Heart right ventricle (tissue), 16 donors: ENCODE measurements at regions not wholly inside any gene's neighbourhood (a gene's known extent, or its start where the extent isn't known, plus 50 kb on each side); places are given as distances from the start of the nearest gene placed in this dataset.

Source experiments
- ATAC-seq, 8 donors: fragments of 200-7000 bp; cut with Tn5 transposase; one replicate each; pipeline ENCODE4 v1.9.1; 2020; ENCODE audit warnings: mild to moderate bottlenecking in 8 of 8, moderate library complexity in 8 of 8, moderate number of reproducible peaks in 1 of 8
- DNase-seq, 2 donors: peaks; one replicate each; pipeline ENCODE4 v3.0.0-alpha.2; 2020
- H3K27ac ChIP-seq, 10 donors: fragments of 200-600 bp; sonication (generic) in 2 of 10; one replicate each; pipeline versions ENCODE4 v1.5.0 to v1.8.0; 2020 to 2022; ENCODE audit warnings: mild to moderate bottlenecking in 3 of 10
- H3K27me3 ChIP-seq, 7 donors: fragments of 200-600 bp; one replicate each; pipeline ENCODE4 v1.8.0; 2021 to 2022; ENCODE audit warnings: mild to moderate bottlenecking in 2 of 7
- H3K36me3 ChIP-seq, 9 donors: fragments of 200-600 bp; sonication (generic) in 1 of 9; one replicate each; pipeline versions ENCODE4 v1.5.0 to v1.8.0; 2020 to 2022; ENCODE audit warnings: mild to moderate bottlenecking in 2 of 9
- H3K4me1 ChIP-seq, 9 donors: fragments of 200-600 bp; sonication (generic) in 1 of 9; one replicate each; pipeline versions ENCODE4 v1.5.0 to v1.8.0; 2020 to 2022; ENCODE audit warnings: mild to moderate bottlenecking in 4 of 9
- H3K4me3 ChIP-seq, 10 donors: fragments of 200-600 bp; sonication (generic) in 2 of 10; one replicate each; pipeline versions ENCODE4 v1.5.0 to v1.8.0; 2020 to 2022; ENCODE audit warnings: mild to moderate bottlenecking in 7 of 10, moderate library complexity in 2 of 10
- H3K9me3 ChIP-seq, 11 donors: fragments of 200-600 bp in 10 of 11; sonication (generic) in 2 of 11; one replicate each; pipeline versions ENCODE4 v1.5.0 to v1.8.0; 2013 to 2022; ENCODE audit warnings: mild to moderate bottlenecking in 2 of 11, control low read depth in 1 of 11, moderate library complexity in 1 of 11
- CTCF ChIP-seq, 9 donors: fragments of 200-600 bp; sonication (generic) in 2 of 9; IDR thresholded peaks; one replicate each; pipeline versions ENCODE4 v1.5.0 to v1.8.0; 2021 to 2022; ENCODE audit warnings: antibody characterized with exemption in 9 of 9, mild to moderate bottlenecking in 5 of 9, moderate library complexity in 1 of 9
- WGBS, 2 donors: extraction: QIAGEN DNeasy Blood & Tissue Kit; methylation state at CpG; one replicate each; pipeline ENCODE4 v1.1.7; 2013; ENCODE audit warnings: inconsistent platforms in 1 of 2; 5-methylcytosine and 5-hydroxymethylcytosine counted together
- intact Hi-C, 10 donors: fragments of 100-400 bp; cut with DNase I; formaldehyde crosslinking; loops; one replicate each; pipeline versions ENCODE4 v1.11.1 to v1.14.2; 2022
- donor health status: Arrhythmogenic right ventricular cardiomyopathy.
- donor health status: ischemic (EF 13 %, LVEDD 7.1; RV severe dilation, severe dysfunction).
- donor health status: healthy with polysubstance abuse.
- donor health status: DM: no; HTN: yes; CAD: no.
- donor health status: DM: no; HTN: no; CAD: no.
- donor health status: ischemic (EF 25% LVEDD 6.9; RV normal size, moderate dysfunction).
- donor health status: ischemic (EF 25% LVEDD 5.7; RV mildly dilated, moderate dysfunction).
- donor health status: healthy.
- donor health status: DM: yes; HTN: yes; CAD: no.
- donor health status: Ischemic cardiomyopathy.
- donor health status: ischemic (EF 35%, LVEDD 5.7; RV mildly dilated, moderate dysfunction).
- donor health status: nonischemic (EF 11% LVEDD 7.7; RV severe dilation, severe dysfunction).
- donor health status: DM: yes; HTN: yes; CAD: no.
- donor health status: PGD.
- donor health status: ischemic (EF 29% LVEDD 5.4; RV normal size, mild dysfunction).
- donor health status: nonischemic (EF 23%, LVEDD 6.1; RV moderate dilation, normal function).

GRCh38 chr20:52008874-52009273 is 182.7 kb downstream of the ZFP64 start:
- intact Hi-C loops, result no loop called here
- peaks cover 0 to 20% (median 11%) of the 10 kb centered on the region in 11 donors for H3K9me3 ChIP-seq

DNA sequence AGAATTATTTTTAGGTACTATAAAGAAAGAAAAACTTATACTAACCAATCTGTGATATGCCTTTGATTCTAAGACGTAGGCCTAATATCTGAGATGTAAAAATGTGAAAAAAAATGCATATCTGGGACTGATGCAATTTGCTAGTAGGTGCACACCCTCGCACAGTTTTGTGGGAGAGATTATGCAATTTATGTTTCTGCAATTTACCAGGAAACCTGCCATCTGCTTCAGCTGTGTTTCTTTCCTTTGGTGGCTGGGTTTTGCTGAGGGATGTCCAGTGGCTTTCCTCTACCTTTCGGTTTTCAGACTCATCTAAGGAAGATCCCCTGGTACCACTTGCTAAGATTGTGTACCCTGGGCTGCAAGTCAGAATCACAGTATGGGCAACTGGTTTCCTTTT is 186.9 kb downstream of the ZFP64 start:
- H3K27ac ChIP-seq, result no peak overlapping the region
- no peaks in the 10 kb centered on the region for H3K9me3 ChIP-seq
- intact Hi-C loops, result no loop called here
- H3K36me3 ChIP-seq, result no peaks in the 10 kb centered on the region
- peaks cover 0 to 19% (median 0%) of the 10 kb centered on the region in 7 donors for H3K27me3 ChIP-seq
- TF ChIP-seq CTCF (IDR thresholded peaks at IDR 0.05), result no peak
- 63 to 65% methylated on average over 3 of the region's 3 CpGs for WGBS, 2 donors
- ATAC-seq (peak in 2 of 8 donors; percentile 25 to 39), DNase-seq (no peak)
- peaks cover 0 to 3% (median 0%) of the 10 kb centered on the region in 9 donors for H3K4me1 ChIP-seq
- no peak overlapping the region for H3K4me3 ChIP-seq

More at GRCh38 chr20:52008874-52009273, 182.7 kb downstream of the ZFP64 start:
- ATAC-seq, result no peak
- WGBS, 2 donors, result 91 to 94% methylated on average over 6 of the region's 6 CpGs
- H3K27me3 ChIP-seq, result peaks cover 0 to 4% (median 0%) of the 10 kb centered on the region in 7 donors
- no peak overlapping the region for H3K27ac ChIP-seq
- H3K4me1 ChIP-seq, result no peaks in the 10 kb centered on the region
- DNase-seq, result no peak
- no peaks in the 10 kb centered on the region for H3K36me3 ChIP-seq
- H3K4me3 ChIP-seq, result no peak overlapping the region
- no peak for TF ChIP-seq CTCF (IDR thresholded peaks at IDR 0.05)

DNA sequence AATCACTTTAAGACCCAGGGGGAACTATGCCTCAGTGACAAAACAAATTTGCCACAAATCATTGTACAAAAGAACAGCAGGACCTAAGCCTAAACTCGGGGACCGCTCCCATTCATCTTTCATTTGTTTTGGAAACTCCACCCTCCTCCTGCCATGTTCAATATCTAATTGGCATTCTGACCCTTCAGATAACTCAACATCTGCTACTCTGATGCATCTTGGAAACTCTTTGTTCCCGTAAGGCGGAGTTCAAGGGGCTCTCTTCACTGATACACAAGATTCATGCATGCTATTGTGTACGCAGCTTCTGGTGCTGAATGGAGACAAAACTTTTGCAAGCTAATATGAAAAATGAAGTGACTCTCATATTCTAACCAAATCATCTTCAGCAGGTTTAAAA is 187.6 kb downstream of the ZFP64 start:
- H3K27me3 ChIP-seq, result peaks cover 0 to 19% (median 0%) of the 10 kb centered on the region in 7 donors
- peaks cover 0 to 3% (median 0%) of the 10 kb centered on the region in 9 donors for H3K4me1 ChIP-seq
- no peak overlapping the region for H3K27ac ChIP-seq
- 82 to 87% methylated on average over 5 of the region's 5 CpGs for WGBS, 2 donors
- no peak for TF ChIP-seq CTCF (IDR thresholded peaks at IDR 0.05)
- H3K4me3 ChIP-seq, result no peak overlapping the region
- intact Hi-C loops, result no loop called here
- DNase-seq (no peak), ATAC-seq (no peak)
- H3K9me3 ChIP-seq, result no peaks in the 10 kb centered on the region
- H3K36me3 ChIP-seq, result no peaks in the 10 kb centered on the region

DNA sequence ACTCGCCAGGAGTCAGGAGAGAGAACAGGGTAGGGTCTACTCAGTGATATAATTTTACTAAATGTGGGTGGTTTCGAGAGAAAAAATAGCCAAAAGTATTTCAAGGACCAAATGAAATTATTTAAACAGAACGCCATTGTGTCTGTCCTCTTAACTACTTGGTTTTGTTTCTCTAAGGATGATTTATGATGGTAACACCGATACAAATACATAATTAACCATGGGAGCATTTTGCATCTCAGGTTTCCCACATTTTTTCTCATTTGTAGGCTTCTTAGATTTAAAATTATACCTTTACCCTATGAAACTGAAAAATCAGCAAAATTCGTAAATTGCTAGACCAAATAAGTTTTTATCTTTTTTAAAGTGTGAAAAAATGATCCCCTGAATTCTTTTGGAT is 188.2 kb downstream of the ZFP64 start:
- no peaks in the 10 kb centered on the region for H3K36me3 ChIP-seq
- ATAC-seq (no peak), DNase-seq (no peak)
- no peak overlapping the region for H3K4me3 ChIP-seq
- 86 to 87% methylated on average over 5 of the region's 5 CpGs for whole genome bisulfite sequencing, 2 donors
- H3K27me3 ChIP-seq, result peaks cover 0 to 19% (median 0%) of the 10 kb centered on the region in 7 donors
- intact Hi-C loops, result no loop called here
- peaks cover 0 to 3% (median 0%) of the 10 kb centered on the region in 9 donors for H3K4me1 ChIP-seq
- H3K9me3 ChIP-seq, result no peaks in the 10 kb centered on the region
- no peak overlapping the region for H3K27ac ChIP-seq
- no peak for TF ChIP-seq CTCF (IDR thresholded peaks at IDR 0.05)
